GM23338 (cell line): ENCODE measurements at regions not wholly inside any gene's neighbourhood (a gene's known extent, or its start where the extent isn't known, plus 50 kb on each side); places are given as distances from the start of the nearest gene placed in this dataset.

Experiments used
- ATAC-seq: fragments of 200-7000 bp; cut with Tn5 transposase; 3 replicates; pipeline ENCODE4 v1.9.1; 2020
- DNase-seq: peaks from one replicate; pipeline ENCODE4 v3.0.0-alpha.2; 2015; ENCODE audit warnings: low spot score
- H2AFZ ChIP-seq: fragments of 200-600 bp; sonication (generic); 2 replicates; pipeline ENCODE4 v1.8.0; 2016; ENCODE audit warnings: antibody characterized with exemption, mild to moderate bottlenecking, moderate library complexity
- H3F3A ChIP-seq: fragments of 200-600 bp; sonication (generic); replicated peaks from 2 replicates; pipeline ENCODE4 v1.8.0; 2017; ENCODE audit warnings: antibody characterized with exemption, mixed run types, low read depth
- H3K27ac ChIP-seq: fragments of 200-600 bp; sonication (generic); 2 replicates; pipeline ENCODE4 v1.6.1; 2016; ENCODE audit warnings: low read depth
- H3K27me3 ChIP-seq: fragments of 200-600 bp; sonication (generic); 2 replicates; pipeline ENCODE4 v1.8.0; 2016; ENCODE audit warnings: mild to moderate bottlenecking, mixed run types, moderate library complexity; ENCODE audit not compliant: insufficient read depth
- H3K36me3 ChIP-seq: fragments of 200-600 bp; sonication (generic); 2 replicates; pipeline ENCODE4 v1.8.0; 2016; ENCODE audit warnings: mild to moderate bottlenecking; ENCODE audit not compliant: insufficient read depth
- H3K4me1 ChIP-seq: fragments of 200-600 bp; sonication (generic); 2 replicates; pipeline ENCODE4 v1.8.0; 2016; ENCODE audit warnings: mild to moderate bottlenecking, moderate library complexity; ENCODE audit not compliant: insufficient read depth
- H3K4me2 ChIP-seq: fragments of 200-600 bp; sonication (generic); 2 replicates; pipeline ENCODE4 v1.7.1; 2017; ENCODE audit warnings: mixed run types
- H3K4me3 ChIP-seq: fragments of 200-600 bp; sonication (generic); 2 replicates; pipeline ENCODE4 v1.6.1; 2016; ENCODE audit warnings: mixed run types
- H3K79me2 ChIP-seq: fragments of 200-600 bp; sonication (generic); replicated peaks from 2 replicates; pipeline ENCODE4 v1.8.0; 2017; ENCODE audit warnings: mild to moderate bottlenecking; ENCODE audit not compliant: insufficient read depth
- H3K9me2 ChIP-seq: fragments of 200-600 bp; sonication (generic); 2 replicates; pipeline ENCODE4 v1.8.0; 2017; ENCODE audit not compliant: insufficient read depth
- H4K20me1 ChIP-seq: fragments of 200-600 bp; sonication (generic); replicated peaks from 2 replicates; pipeline ENCODE4 v1.8.0; 2017; ENCODE audit warnings: mild to moderate bottlenecking; ENCODE audit not compliant: insufficient read depth
- H3K27ac Mint-ChIP-seq: 2 replicates; pipeline ENCODE4 v1.8.0; 2020; ENCODE audit warnings: inconsistent platforms, mild to moderate bottlenecking, moderate library complexity, mixed read lengths
- H3K27me3 Mint-ChIP-seq: 3 replicates; pipeline ENCODE4 v1.8.0; 2022; ENCODE audit warnings: low read depth, mild to moderate bottlenecking, moderate library complexity, mixed read lengths, inconsistent platforms; ENCODE audit not compliant: insufficient read depth, poor library complexity
- H3K36me3 Mint-ChIP-seq: 3 replicates; pipeline ENCODE4 v1.8.0; 2021; ENCODE audit warnings: low read depth, mild to moderate bottlenecking, inconsistent platforms, moderate library complexity, mixed read lengths
- H3K4me1 Mint-ChIP-seq: 3 replicates; pipeline ENCODE4 v1.8.0; 2020; ENCODE audit warnings: mild to moderate bottlenecking, inconsistent platforms, mixed read lengths
- H3K4me3 Mint-ChIP-seq: 3 replicates; pipeline ENCODE4 v1.8.0; 2021; ENCODE audit warnings: moderate library complexity, mild to moderate bottlenecking, inconsistent platforms, mixed read lengths
- H3K9me3 Mint-ChIP-seq: 3 replicates; pipeline ENCODE4 v1.8.0; 2020; ENCODE audit warnings: moderate library complexity, mild to moderate bottlenecking, inconsistent platforms, mixed read lengths
- CREB1 ChIP-seq: fragments of 250-450 bp; sonication (Bioruptor Pico); IDR thresholded peaks from 2 replicates; pipeline ENCODE4 v1.5.0; 2020; ENCODE audit warnings: low read depth, mild to moderate bottlenecking, moderate library complexity
- EZH2phosphoT487 ChIP-seq: fragments of 200-600 bp; sonication (generic); IDR thresholded peaks from one replicate; pipeline ENCODE4 v1.8.1; 2018; ENCODE audit warnings: antibody characterized with exemption; ENCODE audit not compliant: unreplicated experiment
- JUNB ChIP-seq: IDR thresholded peaks from one replicate; pipeline ENCODE4 v1.6.1; 2016; ENCODE audit warnings: antibody characterized with exemption; ENCODE audit not compliant: unreplicated experiment
- POLR2AphosphoS5 ChIP-seq: IDR thresholded peaks from 2 replicates; pipeline ENCODE4 v1.6.1; 2016; ENCODE audit warnings: antibody characterized with exemption, low read depth
- STAT1 ChIP-seq: IDR thresholded peaks from one replicate; pipeline ENCODE4 v1.6.1; 2016; ENCODE audit warnings: antibody characterized with exemption; ENCODE audit not compliant: unreplicated experiment
- ZNF114 ChIP-seq: fragments of 250-450 bp; sonication (Bioruptor Pico); IDR thresholded peaks from 2 replicates; pipeline ENCODE4 v1.5.0; 2020; ENCODE audit warnings: mild to moderate bottlenecking, moderate library complexity
- ZNF331 ChIP-seq: fragments of 250-450 bp; sonication (Bioruptor Pico); IDR thresholded peaks from 2 replicates; pipeline ENCODE4 v1.5.0; 2020; ENCODE audit warnings: low read depth, mild to moderate bottlenecking, moderate library complexity
- TF ChIP-seq, protein P1 (sequence below), 2 experiments: fragments of 200-600 bp in 1 of 2; sonication (generic) in 1 of 2; conservative IDR thresholded peaks; 2 replicates each; pipeline versions ENCODE4 v1.5.1 to v1.6.1; 2016 to 2017; ENCODE audit warnings: antibody characterized with exemption in 2 of 2, low read depth in 2 of 2, mild to moderate bottlenecking in 2 of 2, moderate library complexity in 1 of 2
- TF ChIP-seq, protein P2 (sequence below): IDR thresholded peaks from one replicate; pipeline ENCODE4 v1.6.1; 2018; ENCODE audit warnings: antibody characterized with exemption; ENCODE audit not compliant: unreplicated experiment
- TF ChIP-seq, protein P3 (sequence below): IDR thresholded peaks from 2 replicates; pipeline ENCODE4 v1.6.1; 2016; ENCODE audit warnings: antibody characterized with exemption

DNA sequence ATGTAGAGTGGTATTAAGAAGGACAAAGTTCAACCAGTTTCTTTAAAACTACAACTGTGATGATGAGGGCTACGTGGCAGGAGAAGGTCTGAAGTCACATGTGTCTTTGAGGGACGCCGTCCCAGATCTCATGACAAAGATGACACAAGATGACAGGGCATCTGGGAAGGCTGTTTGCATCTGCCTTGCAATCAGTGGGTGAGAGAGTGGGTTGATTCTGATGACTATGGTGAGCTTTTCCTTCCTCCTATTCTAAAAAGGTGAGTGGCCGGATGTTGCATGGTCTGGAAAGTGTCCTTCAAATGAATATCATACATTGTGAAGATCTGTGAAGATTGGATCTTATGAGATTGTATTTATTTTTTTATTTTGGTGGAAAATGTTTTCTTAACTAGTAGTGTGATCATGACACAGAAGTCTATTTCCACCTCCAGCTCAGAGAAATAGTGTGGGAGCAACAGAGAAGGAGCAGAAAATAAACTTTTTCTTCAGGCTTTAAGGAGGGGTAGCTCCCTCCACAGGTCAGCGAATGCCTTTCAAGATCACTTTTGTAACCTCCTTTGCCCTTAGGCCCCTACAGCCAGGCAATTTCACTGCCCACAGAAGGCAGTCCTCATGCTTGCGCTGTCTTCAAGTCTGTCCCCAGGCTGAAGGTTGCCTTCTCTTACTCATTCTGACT, 76.0 kb upstream of the ATF3 start:
- H2AFZ ChIP-seq: no peak overlapping the region; the same call in 1 of the 2 replicates
- no peaks in the 10 kb centered on the region for H3K9me2 ChIP-seq
- no peak for TF ChIP-seq CREB1
- TF ChIP-seq, protein P1, sequence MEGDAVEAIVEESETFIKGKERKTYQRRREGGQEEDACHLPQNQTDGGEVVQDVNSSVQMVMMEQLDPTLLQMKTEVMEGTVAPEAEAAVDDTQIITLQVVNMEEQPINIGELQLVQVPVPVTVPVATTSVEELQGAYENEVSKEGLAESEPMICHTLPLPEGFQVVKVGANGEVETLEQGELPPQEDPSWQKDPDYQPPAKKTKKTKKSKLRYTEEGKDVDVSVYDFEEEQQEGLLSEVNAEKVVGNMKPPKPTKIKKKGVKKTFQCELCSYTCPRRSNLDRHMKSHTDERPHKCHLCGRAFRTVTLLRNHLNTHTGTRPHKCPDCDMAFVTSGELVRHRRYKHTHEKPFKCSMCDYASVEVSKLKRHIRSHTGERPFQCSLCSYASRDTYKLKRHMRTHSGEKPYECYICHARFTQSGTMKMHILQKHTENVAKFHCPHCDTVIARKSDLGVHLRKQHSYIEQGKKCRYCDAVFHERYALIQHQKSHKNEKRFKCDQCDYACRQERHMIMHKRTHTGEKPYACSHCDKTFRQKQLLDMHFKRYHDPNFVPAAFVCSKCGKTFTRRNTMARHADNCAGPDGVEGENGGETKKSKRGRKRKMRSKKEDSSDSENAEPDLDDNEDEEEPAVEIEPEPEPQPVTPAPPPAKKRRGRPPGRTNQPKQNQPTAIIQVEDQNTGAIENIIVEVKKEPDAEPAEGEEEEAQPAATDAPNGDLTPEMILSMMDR (conservative IDR thresholded peaks at IDR 0.05; ENCODE audit: low read depth in 2 of 2): peak in 1 of 2 experiments; percentile 24; a peak in 1 of 4 replicates
- no peak for TF ChIP-seq ZNF331 (CRISPR knock-in tag)
- Mint-ChIP-seq H3K9me3 (peaks cover 2% of the 10 kb centered on the region; the same call in 2 of the 3 replicates), H3K27ac (no peak overlapping the region), H3K27me3 (peaks cover 1% of the 10 kb centered on the region), H3K4me1 (no peaks in the 10 kb centered on the region), H3K4me3 (no peak overlapping the region), H3K36me3 (no peaks in the 10 kb centered on the region)
- H3K4me1 ChIP-seq: no peaks in the 10 kb centered on the region
- no peaks in the 10 kb centered on the region for H3K27me3 ChIP-seq
- H3F3A ChIP-seq: no peaks in the 10 kb centered on the region
- DNase-seq (peak; percentile 24), ATAC-seq (peak; percentile 66)
- H3K4me2 ChIP-seq: no peak overlapping the region
- H3K36me3 ChIP-seq: no peaks in the 10 kb centered on the region; the same call in 1 of the 2 replicates
- no peak overlapping the region for H3K27ac ChIP-seq
- H3K79me2 ChIP-seq: no peaks in the 10 kb centered on the region
- no peak overlapping the region for H3K4me3 ChIP-seq
- no peaks in the 10 kb centered on the region for H4K20me1 ChIP-seq

DNA sequence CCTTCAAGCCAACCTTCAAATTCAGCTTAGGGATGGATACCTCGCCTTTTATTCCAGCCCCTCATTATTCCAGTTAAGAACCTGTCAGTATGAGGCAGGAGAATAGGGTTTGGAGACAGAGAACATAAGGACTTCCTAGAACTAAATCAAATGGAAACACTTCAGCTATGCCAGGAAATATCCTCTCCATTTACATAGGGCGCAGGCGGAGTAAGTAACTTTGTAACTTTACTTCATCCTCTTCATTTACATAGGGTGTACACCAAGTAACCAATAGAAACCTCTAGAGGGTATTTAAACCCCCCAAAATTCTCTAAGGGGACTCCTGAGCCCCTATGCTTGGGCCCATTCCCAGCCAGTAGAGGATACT, 75.4 kb upstream of the ATF3 start:
- no peak overlapping the region for H3K27ac ChIP-seq
- no peak overlapping the region for H3K4me2 ChIP-seq
- Mint-ChIP-seq H3K9me3 (peaks cover 7% of the 10 kb centered on the region; the same call in 2 of the 3 replicates), H3K4me3 (no peak overlapping the region), H3K27me3 (peaks cover 1% of the 10 kb centered on the region), H3K4me1 (no peaks in the 10 kb centered on the region), H3K27ac (no peak overlapping the region), H3K36me3 (no peaks in the 10 kb centered on the region)
- H4K20me1 ChIP-seq: no peaks in the 10 kb centered on the region
- no peak overlapping the region; the same call in 1 of the 2 replicates for H2AFZ ChIP-seq
- H3K4me1 ChIP-seq: no peaks in the 10 kb centered on the region
- no peaks in the 10 kb centered on the region for H3K27me3 ChIP-seq
- ATAC-seq: no peak
- H3K79me2 ChIP-seq: no peaks in the 10 kb centered on the region
- H3K36me3 ChIP-seq: no peaks in the 10 kb centered on the region; the same call in 1 of the 2 replicates
- H3F3A ChIP-seq: no peaks in the 10 kb centered on the region
- no peak overlapping the region for H3K4me3 ChIP-seq
- DNase-seq: no peak
- no peaks in the 10 kb centered on the region for H3K9me2 ChIP-seq
- TF ChIP-seq, protein P2, sequence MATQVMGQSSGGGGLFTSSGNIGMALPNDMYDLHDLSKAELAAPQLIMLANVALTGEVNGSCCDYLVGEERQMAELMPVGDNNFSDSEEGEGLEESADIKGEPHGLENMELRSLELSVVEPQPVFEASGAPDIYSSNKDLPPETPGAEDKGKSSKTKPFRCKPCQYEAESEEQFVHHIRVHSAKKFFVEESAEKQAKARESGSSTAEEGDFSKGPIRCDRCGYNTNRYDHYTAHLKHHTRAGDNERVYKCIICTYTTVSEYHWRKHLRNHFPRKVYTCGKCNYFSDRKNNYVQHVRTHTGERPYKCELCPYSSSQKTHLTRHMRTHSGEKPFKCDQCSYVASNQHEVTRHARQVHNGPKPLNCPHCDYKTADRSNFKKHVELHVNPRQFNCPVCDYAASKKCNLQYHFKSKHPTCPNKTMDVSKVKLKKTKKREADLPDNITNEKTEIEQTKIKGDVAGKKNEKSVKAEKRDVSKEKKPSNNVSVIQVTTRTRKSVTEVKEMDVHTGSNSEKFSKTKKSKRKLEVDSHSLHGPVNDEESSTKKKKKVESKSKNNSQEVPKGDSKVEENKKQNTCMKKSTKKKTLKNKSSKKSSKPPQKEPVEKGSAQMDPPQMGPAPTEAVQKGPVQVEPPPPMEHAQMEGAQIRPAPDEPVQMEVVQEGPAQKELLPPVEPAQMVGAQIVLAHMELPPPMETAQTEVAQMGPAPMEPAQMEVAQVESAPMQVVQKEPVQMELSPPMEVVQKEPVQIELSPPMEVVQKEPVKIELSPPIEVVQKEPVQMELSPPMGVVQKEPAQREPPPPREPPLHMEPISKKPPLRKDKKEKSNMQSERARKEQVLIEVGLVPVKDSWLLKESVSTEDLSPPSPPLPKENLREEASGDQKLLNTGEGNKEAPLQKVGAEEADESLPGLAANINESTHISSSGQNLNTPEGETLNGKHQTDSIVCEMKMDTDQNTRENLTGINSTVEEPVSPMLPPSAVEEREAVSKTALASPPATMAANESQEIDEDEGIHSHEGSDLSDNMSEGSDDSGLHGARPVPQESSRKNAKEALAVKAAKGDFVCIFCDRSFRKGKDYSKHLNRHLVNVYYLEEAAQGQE: no peak
- TF ChIP-seq, protein P3, sequence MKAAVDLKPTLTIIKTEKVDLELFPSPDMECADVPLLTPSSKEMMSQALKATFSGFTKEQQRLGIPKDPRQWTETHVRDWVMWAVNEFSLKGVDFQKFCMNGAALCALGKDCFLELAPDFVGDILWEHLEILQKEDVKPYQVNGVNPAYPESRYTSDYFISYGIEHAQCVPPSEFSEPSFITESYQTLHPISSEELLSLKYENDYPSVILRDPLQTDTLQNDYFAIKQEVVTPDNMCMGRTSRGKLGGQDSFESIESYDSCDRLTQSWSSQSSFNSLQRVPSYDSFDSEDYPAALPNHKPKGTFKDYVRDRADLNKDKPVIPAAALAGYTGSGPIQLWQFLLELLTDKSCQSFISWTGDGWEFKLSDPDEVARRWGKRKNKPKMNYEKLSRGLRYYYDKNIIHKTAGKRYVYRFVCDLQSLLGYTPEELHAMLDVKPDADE: no peak
- TF ChIP-seq JUNB (no peak), POLR2AphosphoS5 (no peak), EZH2phosphoT487 (no peak), STAT1 (no peak), CREB1 (no peak), ZNF114 (CRISPR knock-in tag) (no peak), ZNF331 (CRISPR knock-in tag) (no peak)
- TF ChIP-seq, protein P1 (conservative IDR thresholded peaks at IDR 0.05; ENCODE audit: low read depth in 2 of 2): no peak
